Activated T-cell treated with anti-CD3 and anti-CD28 coated beads for 24 hours (primary cell): ENCODE measurements at regions not wholly inside any gene's neighbourhood (a gene's known extent, or its start where the extent isn't known, plus 50 kb on each side); places are given as distances from the start of the nearest gene placed in this dataset.
"Not testable (repeated sequence)": the region's sequence is repeated elsewhere in the genome, so short reads cannot be mapped to it uniquely, and the experiment has no call there.

Experiments
- DNase-seq: peaks from one replicate; pipeline ENCODE4 v3.0.0-alpha.2; 2020; ENCODE audit warnings: low read depth

- no peak for DNase-seq
These were observed 1637.5 kb upstream of the GOT2 start for GRCh38 chr16:60371591-60371990.

DNA sequence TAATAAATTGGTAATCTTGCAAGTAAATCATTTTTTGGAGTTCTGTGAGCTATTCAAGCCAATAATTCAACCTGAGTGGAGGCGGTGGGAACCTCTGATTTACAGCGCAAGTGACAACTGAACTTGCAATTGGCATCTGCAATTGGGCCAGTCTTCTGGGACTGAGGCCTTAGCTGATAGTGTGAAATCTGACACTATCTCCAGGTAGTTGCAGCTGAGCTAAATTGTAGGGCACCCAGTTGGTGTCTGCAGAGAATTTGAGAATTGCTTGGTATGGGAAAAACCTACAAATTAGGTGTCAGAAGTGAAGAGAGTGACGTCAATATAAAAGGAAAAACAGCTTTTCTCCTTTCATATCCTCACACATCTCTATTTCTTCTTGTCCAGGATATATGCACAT is 1633.6 kb upstream of the GOT2 start:
- DNase-seq, result no peak

GRCh38 chr16:60363566-60363965 is 1629.5 kb upstream of the GOT2 start:
- DNase-seq, result no peak

DNA sequence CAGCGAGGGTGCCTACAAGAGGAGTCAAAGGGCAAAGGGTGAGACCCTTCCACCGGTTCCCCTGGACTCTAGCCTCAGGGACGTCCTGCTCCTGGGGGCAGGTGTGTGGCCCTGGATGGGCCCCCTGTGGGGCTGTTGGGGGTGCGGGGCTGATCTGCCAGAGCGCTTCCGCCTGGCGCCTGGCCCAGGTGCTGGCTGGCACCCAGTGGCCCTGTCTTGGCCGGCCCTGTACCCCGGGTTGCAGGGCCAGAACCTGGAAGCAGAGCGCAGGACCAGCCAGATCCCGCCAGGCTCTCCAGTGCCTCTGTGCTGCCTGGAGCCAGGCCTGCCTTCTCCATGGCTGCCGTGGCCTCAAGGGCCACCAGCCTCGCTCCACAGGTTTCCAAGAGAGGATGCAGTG is 1625.8 kb upstream of the GOT2 start:
- not testable (repeated sequence) for DNase-seq

DNA sequence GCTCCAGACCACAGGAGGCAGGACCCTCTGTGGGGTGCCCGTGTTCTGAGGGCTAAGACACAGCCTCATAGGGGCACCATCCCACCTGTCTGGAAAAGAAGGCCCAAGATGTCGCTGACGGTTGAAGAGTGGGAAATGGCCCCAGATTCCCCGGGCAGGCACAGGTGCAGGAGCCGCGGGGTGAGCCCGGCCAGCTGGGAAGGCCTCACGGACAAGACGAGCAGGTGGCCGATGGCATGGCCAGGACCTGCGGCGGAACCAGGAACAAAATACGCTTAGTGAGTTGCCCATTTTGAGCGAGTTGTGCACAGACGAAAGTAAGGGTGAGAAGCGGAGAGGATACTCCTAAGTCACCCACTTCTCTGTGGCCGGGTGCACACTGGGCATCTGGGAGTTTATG is 1625.3 kb upstream of the GOT2 start:
- DNase-seq, result not testable (repeated sequence)

GRCh38 chr16:60357876-60358522 is 1623.9 kb upstream of the GOT2 start:
- not testable (repeated sequence) for DNase-seq

DNA sequence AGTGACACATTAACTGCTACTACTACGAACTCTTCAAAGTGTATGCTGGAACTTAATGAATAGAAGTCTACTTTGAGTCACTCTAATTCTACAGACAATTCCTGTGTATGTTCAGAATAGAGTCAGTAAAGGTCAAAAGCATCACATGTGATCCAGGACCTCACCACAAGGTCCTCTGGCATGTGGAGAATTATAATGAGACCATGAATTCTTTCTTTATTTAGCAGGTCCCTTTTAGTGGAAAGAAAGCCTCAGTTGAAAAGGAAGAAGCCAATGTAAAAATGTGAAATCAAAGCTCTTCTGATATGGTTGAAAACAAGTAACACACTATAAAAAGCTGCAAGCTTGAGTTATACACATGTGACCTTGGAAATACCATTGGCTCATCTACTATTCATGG is 1612.1 kb upstream of the GOT2 start:
- no peak for DNase-seq

GRCh38 chr16:60337671-60338070 is 1603.6 kb upstream of the GOT2 start:
- DNase-seq, result no peak

DNA sequence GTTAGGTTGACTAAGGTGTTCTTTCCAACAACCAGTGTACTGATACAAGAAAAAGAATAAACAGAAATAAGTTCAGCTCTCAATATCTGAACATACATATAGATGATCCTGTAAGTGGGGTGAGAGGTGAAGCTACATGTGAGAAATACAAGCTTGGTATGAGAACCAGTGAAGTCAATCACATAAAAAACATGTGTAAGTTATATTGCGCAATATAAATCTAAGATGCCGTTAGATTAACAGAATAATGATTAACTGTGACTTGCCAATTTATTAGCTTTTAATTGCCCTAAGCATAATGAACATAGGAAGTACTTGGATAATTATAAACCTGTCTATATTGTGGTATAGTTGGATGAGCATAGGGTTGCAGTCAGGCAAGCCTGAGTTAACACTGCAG is 1597.1 kb upstream of the GOT2 start:
- no peak for DNase-seq

DNA sequence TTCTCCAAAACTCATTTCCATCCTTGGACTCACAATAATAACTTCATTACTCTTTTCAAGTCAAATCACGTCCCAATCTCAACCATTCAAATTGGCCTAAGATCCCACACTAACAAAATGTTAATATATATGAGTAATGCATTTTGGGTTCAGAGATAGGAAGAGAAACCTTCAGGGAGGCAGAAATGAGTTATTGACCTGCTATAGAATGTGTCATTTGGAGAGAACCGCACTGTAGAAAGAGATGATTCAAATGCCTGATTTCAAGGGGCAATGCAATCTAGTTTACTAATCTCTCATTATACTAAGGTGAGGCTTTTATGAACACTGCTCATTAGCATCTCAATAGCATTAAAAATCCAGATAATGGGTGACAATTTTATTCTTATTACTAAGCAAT is 1595.0 kb upstream of the GOT2 start:
- DNase-seq, result no peak

- no peak for DNase-seq
These were observed 1594.0 kb upstream of the GOT2 start for GRCh38 chr16:60328152-60328551.

DNA sequence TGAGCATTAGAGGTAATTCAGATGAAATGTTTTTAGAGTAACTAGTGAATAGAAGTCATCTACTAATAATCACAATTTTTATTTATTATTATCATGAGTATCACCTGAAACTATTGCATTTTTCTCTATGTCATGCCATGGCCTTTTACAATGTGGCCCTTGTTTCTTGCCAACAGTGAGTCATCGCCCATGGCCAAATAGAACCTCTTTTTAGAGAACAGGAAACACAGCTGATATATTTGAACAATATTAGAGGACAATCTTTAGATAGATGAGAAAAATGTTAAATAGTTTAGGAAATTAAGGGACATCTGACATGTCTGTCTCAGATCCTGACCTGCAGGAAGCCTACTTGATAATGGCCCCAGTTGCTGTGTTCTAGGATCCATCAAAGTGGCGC is 1584.4 kb upstream of the GOT2 start:
- DNase-seq, result no peak

DNA sequence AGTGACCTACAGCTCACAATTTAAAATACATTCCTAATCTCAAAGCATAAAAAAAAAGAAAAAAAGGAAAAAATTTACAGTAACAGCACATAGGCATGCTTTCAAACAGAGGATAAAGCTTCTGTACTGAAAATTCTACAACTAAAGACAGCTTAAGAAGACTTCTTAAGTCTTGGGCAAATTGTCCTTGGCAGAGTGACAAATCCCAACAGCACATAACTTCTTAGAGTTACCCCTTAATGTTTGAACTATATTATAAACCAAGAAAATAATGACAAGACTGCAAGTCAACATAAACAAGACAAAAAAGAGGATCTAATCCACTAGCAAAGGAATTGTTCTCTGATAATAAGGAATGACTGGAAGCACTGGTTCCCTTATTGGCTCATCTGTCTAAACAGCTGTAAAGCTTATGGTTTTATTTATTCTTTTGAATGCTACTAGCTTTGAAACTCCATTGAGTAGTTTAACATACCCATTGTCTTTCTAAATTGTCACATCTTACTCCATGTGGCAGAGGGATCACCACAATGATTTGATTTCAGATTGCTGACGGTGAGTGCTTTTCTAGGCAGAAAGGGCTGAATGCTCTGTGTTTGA is 1576.8 kb upstream of the GOT2 start:
- DNase-seq, result no peak

GRCh38 chr16:60304720-60305119 is 1570.6 kb upstream of the GOT2 start:
- no peak for DNase-seq

DNA sequence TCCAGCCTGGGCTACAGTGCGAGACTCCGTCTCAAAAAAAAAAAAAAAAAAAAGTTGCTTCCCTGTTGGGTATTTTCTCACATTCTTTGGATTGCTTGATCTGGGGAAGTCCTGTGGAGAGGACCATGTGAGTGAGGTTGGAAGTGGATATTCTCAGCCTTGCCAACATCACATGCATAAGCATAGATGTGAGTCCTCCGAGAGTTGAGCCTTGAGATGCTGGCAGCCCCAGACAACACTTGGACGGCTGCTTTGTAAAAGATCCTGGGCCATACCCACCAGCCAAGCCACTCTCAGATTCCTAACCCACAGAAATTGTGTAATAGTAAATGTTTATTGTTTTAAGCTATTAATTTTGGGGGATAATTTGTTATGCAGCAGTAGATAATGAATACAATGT is 1570.0 kb upstream of the GOT2 start:
- DNase-seq, result no peak

DNA sequence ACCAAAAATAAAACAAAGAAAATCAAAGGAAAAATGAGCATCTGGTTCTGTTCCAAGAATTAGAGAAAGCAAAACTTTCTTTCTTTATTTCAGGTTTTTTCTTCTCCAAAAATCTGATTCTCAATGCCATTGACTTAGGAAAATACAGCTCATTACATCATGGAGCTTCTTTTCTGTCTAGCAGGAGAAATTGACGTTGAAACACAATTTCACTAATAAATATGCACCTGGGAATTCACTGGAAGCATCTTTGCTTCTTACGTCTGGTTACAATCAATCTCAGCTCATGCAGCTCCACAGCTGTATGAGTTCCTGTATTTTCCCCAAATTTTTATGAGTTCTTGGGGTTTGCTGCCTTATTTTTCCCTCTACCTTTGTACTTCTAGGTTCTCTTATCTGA is 1568.6 kb upstream of the GOT2 start:
- DNase-seq, result no peak

- DNase-seq, result no peak
These were observed 1568.1 kb upstream of the GOT2 start for GRCh38 chr16:60302261-60302660.

- no peak for DNase-seq
These were observed 1565.2 kb upstream of the GOT2 start for GRCh38 chr16:60299241-60299776.

GRCh38 chr16:60295451-60295850 is 1561.3 kb upstream of the GOT2 start:
- DNase-seq, result no peak

- no peak for DNase-seq
These were observed 1551.7 kb upstream of the GOT2 start for GRCh38 chr16:60285794-60286193.

GRCh38 chr16:60279061-60279665 is 1545.0 kb upstream of the GOT2 start:
- no peak for DNase-seq

- no peak for DNase-seq
These were observed 1540.4 kb upstream of the GOT2 start for GRCh38 chr16:60274431-60275019.

DNA sequence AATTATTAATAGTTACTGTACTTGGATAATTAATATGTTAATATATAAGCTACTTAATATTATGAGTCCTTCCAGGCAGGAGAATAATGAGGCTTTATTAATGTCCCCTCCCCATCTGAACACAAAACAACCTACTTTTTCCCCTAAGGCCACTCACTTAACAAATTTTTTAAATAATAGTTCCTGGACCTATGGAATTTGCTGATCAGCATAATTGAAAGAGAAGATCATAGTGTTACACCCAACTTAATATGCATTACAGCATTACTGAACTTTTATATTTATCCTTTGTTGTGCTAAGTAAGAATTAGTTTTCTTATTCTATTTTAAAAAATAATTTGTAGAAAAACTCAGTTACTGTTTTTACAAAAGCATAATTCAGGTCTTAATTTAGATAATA is 1537.7 kb upstream of the GOT2 start:
- DNase-seq, result no peak
